BLaER1 treated with 17β-estradiol and CSF1 and Interleukin-3, amounts not matched to agents 10 nM and 100 nM (cell line): ENCODE measurements at regions not wholly inside any gene's neighbourhood (a gene's known extent, or its start where the extent isn't known, plus 50 kb on each side); places are given as distances from the start of the nearest gene placed in this dataset.

Experiments used
- H3K27ac ChIP-seq, 11 experiments: shearing (Covaris generic); formaldehyde crosslinking; 2 replicates each; pipeline ENCODE4 v1.8.1; 2022
- H3K27me3 ChIP-seq, 11 experiments: shearing (Covaris generic); formaldehyde crosslinking; 2 replicates each; pipeline ENCODE4 v1.8.1; 2022
- H3K36me3 ChIP-seq, 11 experiments: shearing (Covaris generic); formaldehyde crosslinking; 2 replicates each; pipeline ENCODE4 v1.8.1; 2022
- H3K4me1 ChIP-seq, 10 experiments: shearing (Covaris generic); formaldehyde crosslinking; 2 replicates each; pipeline ENCODE4 v1.8.1; 2022
- H3K4me2 ChIP-seq, 11 experiments: shearing (Covaris generic); formaldehyde crosslinking; 2 replicates each; pipeline ENCODE4 v1.8.1; 2022
- H3K4me3 ChIP-seq, 10 experiments: shearing (Covaris generic); formaldehyde crosslinking; 2 replicates each; pipeline ENCODE4 v1.8.1; 2022
- H3K9ac ChIP-seq, 11 experiments: shearing (Covaris generic); formaldehyde crosslinking; 2 replicates each; pipeline ENCODE4 v1.8.1; 2022
- H3K9me3 ChIP-seq, 11 experiments: shearing (Covaris generic); formaldehyde crosslinking; replicated peaks in 1 of 11; 2 replicates each; pipeline ENCODE4 v1.8.1; 2022
- H4K20me1 ChIP-seq, 11 experiments: shearing (Covaris generic); formaldehyde crosslinking; 2 replicates each; pipeline ENCODE4 v1.8.1; 2022
- Cebpa-rat ChIP-seq, 11 experiments: shearing (Covaris generic); IDR thresholded peaks; 2 replicates each; pipeline ENCODE4 v1.8.1; 2022

DNA sequence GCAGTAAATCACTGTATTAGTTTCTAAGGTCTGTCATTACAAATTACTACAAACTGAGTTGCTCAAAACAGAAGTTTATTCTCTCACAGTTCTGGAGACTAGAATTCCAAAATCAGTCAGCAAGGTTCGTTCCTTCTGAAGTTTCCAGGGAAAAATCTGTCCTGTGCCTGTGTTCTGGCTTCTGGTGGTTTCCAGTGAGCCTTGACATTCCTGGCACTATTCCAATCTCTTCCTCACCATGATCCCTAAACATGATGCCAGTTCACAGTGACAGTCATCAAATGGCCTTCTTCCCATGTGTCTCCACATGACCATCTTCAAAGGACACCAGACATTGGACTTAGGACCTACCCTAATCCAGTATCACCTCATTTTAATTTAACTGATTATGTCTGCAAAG is 351.4 kb downstream of the PLK2 start:
- Histone ChIP-seq H4K20me1 (no peaks in the 10 kb centered on the region), H3K4me1 (no peaks in the 10 kb centered on the region), H3K36me3 (no peaks in the 10 kb centered on the region), H3K9me3 (no peaks in the 10 kb centered on the region), H3K4me2 (no peak overlapping the region), H3K4me3 (no peak overlapping the region), H3K9ac (no peak overlapping the region), H3K27ac (no peak overlapping the region), H3K27me3 (no peaks in the 10 kb centered on the region)
- TF ChIP-seq Cebpa-rat (IDR thresholded peaks at IDR 0.05): no peak

DNA sequence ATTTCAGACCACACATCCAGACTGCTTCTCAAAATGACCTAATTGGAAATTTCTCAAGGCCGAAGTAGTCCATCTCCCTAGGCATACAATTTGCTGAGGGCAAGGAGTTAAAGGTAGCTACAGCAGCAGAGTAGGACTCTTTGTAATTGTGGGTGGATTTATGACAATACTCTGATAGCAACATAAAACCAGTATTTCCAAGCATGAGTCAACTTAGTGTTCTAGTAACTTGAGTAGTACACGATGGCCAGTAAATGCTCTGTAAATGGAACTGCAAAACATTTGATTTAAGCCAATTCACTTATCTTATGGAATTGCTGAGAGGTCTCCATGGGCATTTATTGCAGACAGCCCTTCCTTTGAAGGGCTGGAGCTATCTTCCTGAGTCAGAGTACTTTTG is 352.2 kb downstream of the PLK2 start:
- Histone ChIP-seq H3K36me3 (no peaks in the 10 kb centered on the region), H3K4me3 (no peak overlapping the region), H3K4me1 (no peaks in the 10 kb centered on the region), H4K20me1 (no peaks in the 10 kb centered on the region), H3K9me3 (no peaks in the 10 kb centered on the region), H3K9ac (no peak overlapping the region), H3K27me3 (no peaks in the 10 kb centered on the region), H3K4me2 (no peak overlapping the region), H3K27ac (no peak overlapping the region)
- TF ChIP-seq Cebpa-rat (IDR thresholded peaks at IDR 0.05): no peak

DNA sequence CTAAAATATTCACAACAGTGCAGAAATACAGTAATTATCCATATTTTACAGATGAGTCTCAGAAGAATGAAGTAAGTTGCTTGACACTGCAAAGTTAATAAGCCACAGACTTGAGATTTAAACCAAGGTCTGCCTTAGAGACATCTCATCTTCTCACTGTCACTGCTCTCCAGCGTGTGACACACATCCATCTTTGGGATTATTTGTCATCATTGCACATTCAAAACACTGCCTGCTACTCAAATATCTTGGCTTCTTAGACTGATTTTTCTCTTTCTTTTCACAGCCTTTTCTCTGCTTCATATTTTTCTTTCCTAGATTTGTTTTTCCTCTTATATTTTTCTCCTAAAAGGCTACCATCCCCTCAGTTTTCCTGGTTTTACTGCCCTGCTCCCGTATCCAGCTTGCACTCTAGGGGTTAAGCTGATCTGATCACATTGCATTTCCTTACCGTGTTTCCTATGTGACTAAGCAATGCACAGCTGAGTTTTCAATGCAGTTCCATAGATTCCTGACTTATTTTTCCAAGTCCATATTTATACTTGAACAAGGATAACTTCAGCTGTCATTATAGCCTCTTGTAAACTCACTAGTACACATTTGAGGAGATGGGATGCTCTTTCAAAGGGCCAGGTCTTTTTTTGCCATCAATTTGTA is 353.0 kb downstream of the PLK2 start:
- TF ChIP-seq Cebpa-rat (IDR thresholded peaks at IDR 0.05): no peak
- H3K9me3 ChIP-seq: no peaks in the 10 kb centered on the region
- H3K4me2 ChIP-seq: no peak overlapping the region
- H3K27me3 ChIP-seq: no peaks in the 10 kb centered on the region
- H4K20me1 ChIP-seq: no peaks in the 10 kb centered on the region
- H3K4me1 ChIP-seq: no peaks in the 10 kb centered on the region
- no peak overlapping the region for H3K4me3 ChIP-seq
- no peaks in the 10 kb centered on the region for H3K36me3 ChIP-seq
- H3K9ac ChIP-seq: no peak overlapping the region
- H3K27ac ChIP-seq: no peak overlapping the region

DNA sequence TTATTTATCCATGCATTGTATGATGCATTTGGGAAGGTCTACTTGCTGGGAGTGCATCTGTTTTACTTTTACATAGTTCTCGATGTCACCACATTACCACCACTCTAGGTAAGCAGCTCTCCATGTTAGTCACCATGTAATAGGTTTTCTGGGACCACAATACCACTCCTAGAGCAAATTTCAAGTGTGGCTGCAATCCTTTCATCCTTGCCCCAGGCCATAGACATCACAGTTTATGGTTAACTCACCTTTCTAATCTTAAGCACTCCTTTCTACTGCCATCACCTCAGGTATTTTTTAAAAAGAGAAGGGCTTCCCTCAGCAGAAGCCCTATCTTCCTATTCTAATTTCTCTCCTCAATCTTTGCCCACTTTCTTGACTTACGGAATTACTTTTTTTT is 354.1 kb downstream of the PLK2 start:
- Histone ChIP-seq H3K27ac (no peak overlapping the region), H3K9ac (no peak overlapping the region), H3K27me3 (no peaks in the 10 kb centered on the region), H3K9me3 (no peaks in the 10 kb centered on the region), H3K4me3 (no peak overlapping the region), H3K4me1 (no peaks in the 10 kb centered on the region), H3K36me3 (no peaks in the 10 kb centered on the region), H3K4me2 (no peak overlapping the region), H4K20me1 (no peaks in the 10 kb centered on the region)
- TF ChIP-seq Cebpa-rat (IDR thresholded peaks at IDR 0.05): no peak

DNA sequence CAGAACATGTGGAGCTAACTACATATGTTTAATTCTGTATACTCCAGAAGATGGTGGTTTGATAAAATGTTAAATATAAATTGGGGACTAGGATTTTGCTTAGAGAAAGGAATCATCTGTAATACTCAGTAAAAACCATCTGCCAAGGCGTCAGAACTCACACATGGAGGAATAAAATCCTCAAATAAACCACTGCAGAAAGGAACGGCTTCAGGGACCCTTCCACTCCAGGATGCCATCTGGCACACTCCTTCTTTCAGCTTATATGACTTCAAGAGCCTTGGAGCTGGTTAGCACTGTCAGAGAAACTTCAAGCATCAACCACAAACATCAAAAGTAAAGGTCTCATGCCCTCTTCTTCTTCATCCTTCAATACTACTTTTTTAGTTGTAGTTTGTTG is 360.6 kb downstream of the PLK2 start:
- no peak overlapping the region for H3K4me3 ChIP-seq
- H4K20me1 ChIP-seq: no peaks in the 10 kb centered on the region
- no peak for TF ChIP-seq Cebpa-rat (IDR thresholded peaks at IDR 0.05)
- H3K9me3 ChIP-seq: no peaks in the 10 kb centered on the region
- no peak overlapping the region for H3K9ac ChIP-seq
- H3K27me3 ChIP-seq: no peaks in the 10 kb centered on the region
- H3K4me2 ChIP-seq: no peak overlapping the region
- peaks cover 0 to under 1% (median 0%) of the 10 kb centered on the region in 10 experiments; a peak in 3 of 20 replicates for H3K4me1 ChIP-seq
- H3K27ac ChIP-seq: no peak overlapping the region
- H3K36me3 ChIP-seq: no peaks in the 10 kb centered on the region

DNA sequence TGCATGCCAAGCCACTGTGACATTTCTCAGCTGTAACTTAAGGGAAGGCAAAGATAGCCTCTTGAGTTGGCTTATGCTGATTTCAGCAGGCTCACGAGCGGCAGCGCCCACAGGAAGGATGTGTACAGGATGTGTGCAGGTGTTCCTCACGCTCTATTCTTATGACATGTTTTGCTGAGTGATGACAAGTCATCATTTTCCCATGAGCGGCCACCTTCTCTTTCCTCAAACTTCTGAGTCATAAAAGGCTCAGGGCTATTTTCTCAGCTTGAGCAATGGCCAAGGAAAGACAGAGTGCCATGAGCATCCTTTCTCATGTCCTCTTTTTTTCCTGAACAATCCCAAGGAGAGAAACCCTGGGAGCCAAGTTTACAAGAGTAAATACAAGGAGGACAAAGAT is 365.9 kb downstream of the PLK2 start:
- H3K9ac ChIP-seq: no peak overlapping the region
- H3K27me3 ChIP-seq: no peaks in the 10 kb centered on the region
- H3K4me2 ChIP-seq: peak overlapping the region in 10 of 11 experiments; percentile 1 to 34 (median 20); a peak in 7 of 22 replicates
- H4K20me1 ChIP-seq: no peaks in the 10 kb centered on the region
- no peak for TF ChIP-seq Cebpa-rat (IDR thresholded peaks at IDR 0.05)
- no peak overlapping the region for H3K27ac ChIP-seq
- no peaks in the 10 kb centered on the region for H3K9me3 ChIP-seq
- H3K4me3 ChIP-seq: no peak overlapping the region
- H3K4me1 ChIP-seq: peaks cover 0 to 8% (median 5%) of the 10 kb centered on the region in 10 experiments; a peak in 12 of 20 replicates
- no peaks in the 10 kb centered on the region for H3K36me3 ChIP-seq

DNA sequence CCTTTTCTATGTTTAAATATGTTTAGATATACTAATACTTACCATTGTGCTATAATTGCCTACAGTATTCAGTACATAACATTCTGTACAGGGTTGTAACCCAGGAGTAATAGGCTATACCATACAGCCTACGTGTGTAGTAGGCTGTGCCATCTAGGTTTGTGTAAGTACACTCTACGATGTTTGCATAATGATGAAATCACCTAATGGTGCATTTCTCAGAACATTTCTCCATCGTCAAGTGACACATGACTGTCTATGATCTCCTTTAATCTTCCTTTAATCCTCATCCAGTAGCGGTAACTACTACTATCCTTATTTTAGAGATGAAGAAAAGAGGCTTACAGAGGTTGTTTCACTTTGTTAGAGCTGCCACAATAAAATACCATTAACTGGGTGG is 369.2 kb downstream of the PLK2 start:
- no peaks in the 10 kb centered on the region for H3K36me3 ChIP-seq
- no peak overlapping the region for H3K9ac ChIP-seq
- H3K4me2 ChIP-seq: no peak overlapping the region
- no peaks in the 10 kb centered on the region for H4K20me1 ChIP-seq
- H3K4me1 ChIP-seq: peaks cover 0 to 8% (median 5%) of the 10 kb centered on the region in 10 experiments; a peak in 12 of 20 replicates
- no peak overlapping the region for H3K4me3 ChIP-seq
- H3K9me3 ChIP-seq: no peaks in the 10 kb centered on the region
- no peaks in the 10 kb centered on the region for H3K27me3 ChIP-seq
- no peak for TF ChIP-seq Cebpa-rat (IDR thresholded peaks at IDR 0.05)
- no peak overlapping the region for H3K27ac ChIP-seq

DNA sequence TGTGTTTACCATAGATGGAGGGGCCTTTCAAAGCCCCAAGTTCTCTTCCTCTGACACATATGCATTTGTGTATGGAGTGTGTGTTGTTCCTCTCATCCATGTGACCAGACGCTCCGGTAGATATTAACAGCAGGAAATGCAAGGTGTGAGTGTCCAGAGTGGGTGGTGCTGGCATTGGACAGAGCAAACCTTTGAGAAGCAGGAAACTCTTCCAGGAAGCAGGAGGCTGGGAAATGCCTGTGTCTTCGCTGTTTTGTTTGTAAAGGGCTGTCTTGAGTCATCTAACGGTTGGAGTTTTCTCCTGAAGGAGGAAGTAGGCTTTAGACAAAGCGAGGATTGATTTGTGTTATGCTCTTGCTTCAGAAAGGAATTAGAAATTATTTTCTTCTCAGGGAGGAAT is 370.9 kb downstream of the PLK2 start:
- Histone ChIP-seq H3K27me3 (no peaks in the 10 kb centered on the region), H4K20me1 (no peaks in the 10 kb centered on the region), H3K9me3 (no peaks in the 10 kb centered on the region), H3K4me1 (peaks cover 0 to 5% (median 3%) of the 10 kb centered on the region in 10 experiments; a peak in 12 of 20 replicates), H3K4me2 (no peak overlapping the region), H3K36me3 (no peaks in the 10 kb centered on the region), H3K4me3 (no peak overlapping the region), H3K9ac (no peak overlapping the region), H3K27ac (no peak overlapping the region)
- TF ChIP-seq Cebpa-rat (IDR thresholded peaks at IDR 0.05): no peak

DNA sequence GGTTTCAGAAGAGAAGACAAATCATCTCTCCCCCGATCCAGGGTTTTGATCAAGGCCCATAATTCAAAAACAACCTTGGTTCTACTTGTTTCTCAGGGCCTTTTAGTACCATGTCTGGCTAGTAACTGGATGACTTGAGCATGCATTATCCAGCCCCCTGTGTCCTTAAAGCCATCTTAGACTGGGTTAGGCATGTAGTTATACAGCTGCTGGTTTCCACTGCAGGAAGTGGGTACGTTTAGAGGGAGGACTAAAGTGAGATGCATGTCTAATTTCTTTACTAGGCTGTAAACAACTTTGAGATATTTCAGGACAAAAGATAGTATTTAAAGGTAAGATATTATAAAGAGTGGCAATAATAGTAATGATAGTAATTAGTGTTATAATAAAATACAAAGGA is 372.0 kb downstream of the PLK2 start:
- Histone ChIP-seq H3K4me3 (no peak overlapping the region), H3K9me3 (no peaks in the 10 kb centered on the region), H3K4me2 (no peak overlapping the region), H3K36me3 (no peaks in the 10 kb centered on the region), H3K4me1 (no peaks in the 10 kb centered on the region), H3K9ac (no peak overlapping the region), H4K20me1 (no peaks in the 10 kb centered on the region), H3K27me3 (no peaks in the 10 kb centered on the region), H3K27ac (no peak overlapping the region)
- no peak for TF ChIP-seq Cebpa-rat (IDR thresholded peaks at IDR 0.05)

DNA sequence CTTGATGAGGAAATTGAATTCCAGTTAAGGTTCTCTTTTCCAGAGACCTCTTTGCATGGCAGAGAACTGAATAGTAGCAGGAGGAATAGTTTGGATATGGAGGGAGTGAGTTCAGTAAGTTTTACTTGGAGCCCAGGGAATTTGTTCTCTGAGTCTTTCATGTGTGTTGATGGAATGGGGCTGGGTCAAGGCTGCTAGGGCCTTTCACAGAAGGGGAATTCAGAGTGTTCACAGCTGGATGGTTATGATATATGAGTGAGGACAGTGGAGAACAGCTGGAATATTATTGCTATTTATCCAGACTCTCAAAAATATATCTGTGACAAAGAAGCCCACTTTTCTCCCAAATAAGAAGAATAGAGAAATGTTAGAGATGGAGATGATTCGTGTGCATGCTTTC is 372.8 kb downstream of the PLK2 start:
- H4K20me1 ChIP-seq: no peaks in the 10 kb centered on the region
- no peaks in the 10 kb centered on the region for H3K27me3 ChIP-seq
- no peak overlapping the region for H3K9ac ChIP-seq
- no peaks in the 10 kb centered on the region for H3K4me1 ChIP-seq
- no peak for TF ChIP-seq Cebpa-rat (IDR thresholded peaks at IDR 0.05)
- H3K4me2 ChIP-seq: no peak overlapping the region
- no peaks in the 10 kb centered on the region for H3K36me3 ChIP-seq
- no peak overlapping the region for H3K4me3 ChIP-seq
- no peak overlapping the region for H3K27ac ChIP-seq
- H3K9me3 ChIP-seq: no peaks in the 10 kb centered on the region
